ENCODE measurements at regions not wholly inside any gene's neighbourhood (a gene's known extent, or its start where the extent isn't known, plus 50 kb on each side); places are given as distances from the start of the nearest gene placed in this dataset.

DNA sequence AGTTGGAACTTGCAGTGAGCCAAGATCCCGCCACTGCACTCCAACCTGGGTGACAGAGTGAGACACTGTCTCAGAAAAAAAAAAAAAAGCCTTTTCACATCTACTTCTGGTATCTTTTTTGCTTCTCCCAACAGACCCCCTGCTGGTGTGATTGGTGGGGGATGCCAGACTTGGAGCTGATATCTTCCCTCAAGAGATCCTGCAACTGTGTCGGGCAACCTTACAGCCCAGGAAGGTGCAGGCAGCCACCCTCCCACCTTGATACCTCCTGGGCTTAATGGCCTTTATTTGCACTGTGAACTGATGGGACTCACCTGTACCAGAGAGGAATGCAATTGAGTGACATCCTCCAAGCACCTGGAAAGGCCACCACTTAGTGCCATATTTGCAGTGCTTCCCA is 142.3 kb downstream of the RGS9 start:
- Mint-ChIP-seq H3K4me1 (ENCODE audit: unreplicated experiment) (peaks cover 18% of the 10 kb centered on the region), H3K27me3 (ENCODE audit: unreplicated experiment) (no peaks in the 10 kb centered on the region), H3K4me3 (ENCODE audit: unreplicated experiment) (no peak overlapping the region), H3K27ac (ENCODE audit: unreplicated experiment) (no peak overlapping the region), H3K9me3 (ENCODE audit: unreplicated experiment) (peaks cover 9% of the 10 kb centered on the region), H3K36me3 (ENCODE audit: unreplicated experiment) (no peaks in the 10 kb centered on the region)
- TF ChIP-seq, protein P1, sequence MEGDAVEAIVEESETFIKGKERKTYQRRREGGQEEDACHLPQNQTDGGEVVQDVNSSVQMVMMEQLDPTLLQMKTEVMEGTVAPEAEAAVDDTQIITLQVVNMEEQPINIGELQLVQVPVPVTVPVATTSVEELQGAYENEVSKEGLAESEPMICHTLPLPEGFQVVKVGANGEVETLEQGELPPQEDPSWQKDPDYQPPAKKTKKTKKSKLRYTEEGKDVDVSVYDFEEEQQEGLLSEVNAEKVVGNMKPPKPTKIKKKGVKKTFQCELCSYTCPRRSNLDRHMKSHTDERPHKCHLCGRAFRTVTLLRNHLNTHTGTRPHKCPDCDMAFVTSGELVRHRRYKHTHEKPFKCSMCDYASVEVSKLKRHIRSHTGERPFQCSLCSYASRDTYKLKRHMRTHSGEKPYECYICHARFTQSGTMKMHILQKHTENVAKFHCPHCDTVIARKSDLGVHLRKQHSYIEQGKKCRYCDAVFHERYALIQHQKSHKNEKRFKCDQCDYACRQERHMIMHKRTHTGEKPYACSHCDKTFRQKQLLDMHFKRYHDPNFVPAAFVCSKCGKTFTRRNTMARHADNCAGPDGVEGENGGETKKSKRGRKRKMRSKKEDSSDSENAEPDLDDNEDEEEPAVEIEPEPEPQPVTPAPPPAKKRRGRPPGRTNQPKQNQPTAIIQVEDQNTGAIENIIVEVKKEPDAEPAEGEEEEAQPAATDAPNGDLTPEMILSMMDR (IDR thresholded peaks at IDR 0.05), result no peak
- peak; percentile 51 for DNase-seq (ENCODE audit: extremely low spot score, unreplicated experiment)

DNA sequence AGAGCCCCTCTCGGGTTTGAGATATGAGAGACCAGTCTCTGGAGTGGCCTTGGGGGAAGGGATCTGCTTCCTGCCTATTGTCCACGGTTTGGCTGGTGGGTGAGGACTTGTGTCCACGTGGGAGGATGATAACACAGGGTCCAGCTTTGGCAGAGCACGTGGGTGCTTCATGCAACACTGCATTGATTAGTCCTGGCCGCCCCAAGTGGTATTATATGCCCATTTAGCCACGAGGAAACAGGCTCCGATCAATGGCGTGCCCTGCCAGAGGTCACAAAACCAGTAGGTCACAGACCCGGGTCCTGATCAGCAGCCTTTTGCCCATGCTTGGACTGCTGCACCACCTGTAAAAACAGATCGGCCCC is 141.6 kb downstream of the RGS9 start:
- TF ChIP-seq, protein P1 (IDR thresholded peaks at IDR 0.05), result no peak
- no peak overlapping the region for H3K27ac Mint-ChIP-seq (ENCODE audit: unreplicated experiment)

DNA sequence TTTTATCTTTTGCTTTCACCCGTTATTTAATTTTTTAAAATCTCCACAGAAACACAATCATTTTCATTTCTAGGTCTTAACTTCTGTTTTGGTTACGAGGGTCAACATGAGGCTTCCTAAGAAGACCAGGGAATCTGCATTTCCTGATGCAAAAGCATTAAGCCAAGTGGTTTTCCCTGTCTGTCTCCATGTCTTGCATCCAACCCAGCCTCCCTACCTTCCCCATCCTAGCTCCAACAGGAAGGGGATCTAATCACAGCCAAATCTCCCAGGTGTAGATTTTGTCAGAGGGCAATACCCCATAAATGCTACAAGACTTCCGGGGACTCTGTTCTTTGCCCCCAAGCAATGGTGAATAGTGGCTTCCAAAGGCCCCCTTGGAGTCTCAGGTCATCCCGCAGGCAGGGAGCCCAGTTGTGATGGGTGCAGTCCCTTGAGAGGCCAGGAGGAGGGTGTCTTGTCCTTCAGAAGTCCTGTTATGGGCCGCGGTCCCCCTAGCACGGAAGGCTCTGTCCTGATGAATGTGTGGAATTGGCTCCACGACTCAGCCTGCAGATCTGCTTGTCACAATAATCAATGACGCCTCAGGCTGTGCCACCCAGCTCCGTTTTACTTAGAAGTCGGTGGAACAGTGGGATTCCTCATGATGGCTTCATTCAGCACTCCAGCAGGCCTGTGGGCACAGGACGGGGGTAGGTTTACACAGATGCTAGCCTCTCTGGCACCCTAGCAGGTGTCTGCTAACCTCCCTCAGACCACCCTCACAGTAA is 141.1 kb downstream of the RGS9 start:
- Mint-ChIP-seq H3K4me1 (ENCODE audit: unreplicated experiment) (peaks cover 18% of the 10 kb centered on the region), H3K27ac (ENCODE audit: unreplicated experiment) (peak overlapping the region; percentile 57)
- TF ChIP-seq, protein P1 (IDR thresholded peaks at IDR 0.05), result peak; percentile 66

More for the DNA sequence above, 141.6 kb downstream of the RGS9 start:
- Mint-ChIP-seq H3K36me3 (ENCODE audit: unreplicated experiment) (no peaks in the 10 kb centered on the region), H3K27me3 (ENCODE audit: unreplicated experiment) (no peaks in the 10 kb centered on the region), H3K4me1 (ENCODE audit: unreplicated experiment) (peaks cover 18% of the 10 kb centered on the region), H3K4me3 (ENCODE audit: unreplicated experiment) (no peak overlapping the region), H3K9me3 (ENCODE audit: unreplicated experiment) (peaks cover 9% of the 10 kb centered on the region)
- peak; percentile 66 for DNase-seq (ENCODE audit: extremely low spot score, unreplicated experiment)

DNA sequence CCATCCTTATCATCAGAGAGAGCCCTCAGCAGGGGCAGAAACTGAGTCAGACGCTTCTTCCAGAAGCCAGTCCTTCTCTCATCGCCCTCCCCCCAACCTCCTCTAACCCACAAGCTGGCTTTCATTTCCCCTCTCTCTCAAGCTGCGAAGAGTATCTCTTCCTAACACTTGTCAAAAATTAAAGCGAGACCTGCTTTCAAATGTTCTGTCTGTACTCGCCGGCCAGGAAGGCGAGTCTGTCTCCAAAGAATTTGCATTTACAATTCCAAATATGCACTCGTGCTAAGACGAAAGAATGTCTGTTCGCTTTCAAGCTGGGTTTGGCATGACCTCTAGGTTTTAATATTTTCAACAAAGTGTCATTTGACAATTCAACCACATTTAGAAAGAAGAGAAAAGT is 140.4 kb downstream of the RGS9 start:
- peak; percentile 48 for DNase-seq (ENCODE audit: extremely low spot score, unreplicated experiment)
- Mint-ChIP-seq H3K4me1 (ENCODE audit: unreplicated experiment) (peaks cover 18% of the 10 kb centered on the region), H3K9me3 (ENCODE audit: unreplicated experiment) (peaks cover 5% of the 10 kb centered on the region), H3K27me3 (ENCODE audit: unreplicated experiment) (no peaks in the 10 kb centered on the region), H3K4me3 (ENCODE audit: unreplicated experiment) (peak overlapping the region; percentile 47), H3K27ac (ENCODE audit: unreplicated experiment) (peak overlapping the region; percentile 45), H3K36me3 (ENCODE audit: unreplicated experiment) (no peaks in the 10 kb centered on the region)
- TF ChIP-seq, protein P1 (IDR thresholded peaks at IDR 0.05), result no peak

More for the DNA sequence above, 141.1 kb downstream of the RGS9 start:
- DNase-seq (ENCODE audit: extremely low spot score, unreplicated experiment), result peak; percentile 84
- H3K4me3 Mint-ChIP-seq (ENCODE audit: unreplicated experiment), result peak overlapping the region; percentile 47
- H3K27me3 Mint-ChIP-seq (ENCODE audit: unreplicated experiment), result no peaks in the 10 kb centered on the region
- peaks cover 9% of the 10 kb centered on the region for H3K9me3 Mint-ChIP-seq (ENCODE audit: unreplicated experiment)
- H3K36me3 Mint-ChIP-seq (ENCODE audit: unreplicated experiment), result no peaks in the 10 kb centered on the region
